GM12892 (cell line): ENCODE measurements at regions not wholly inside any gene's neighbourhood (a gene's known extent, or its start where the extent isn't known, plus 50 kb on each side); places are given as distances from the start of the nearest gene placed in this dataset.
"Not testable (repeated sequence)": the region's sequence is repeated elsewhere in the genome, so short reads cannot be mapped to it uniquely, and the experiment has no call there.

Experiments
- POLR2AphosphoS5 ChIP-seq: IDR thresholded peaks from 2 replicates; pipeline ENCODE4 v1.6.1; 2011; ENCODE audit warnings: low read depth, low read length, control low read depth
- TAF1 ChIP-seq: IDR thresholded peaks from 2 replicates; pipeline ENCODE4 v1.6.1; 2011; ENCODE audit warnings: low read depth, mild to moderate bottlenecking, control low read depth, low read length, borderline replicate concordance

GRCh38 chr11:71743385-71743784 lies 89.6 kb upstream of the DEFB108B start:
- not testable (repeated sequence) for TF ChIP-seq POLR2AphosphoS5, TAF1
